ENCODE measurements at regions not wholly inside any gene's neighbourhood (a gene's known extent, or its start where the extent isn't known, plus 50 kb on each side); places are given as distances from the start of the nearest gene placed in this dataset.

DNA sequence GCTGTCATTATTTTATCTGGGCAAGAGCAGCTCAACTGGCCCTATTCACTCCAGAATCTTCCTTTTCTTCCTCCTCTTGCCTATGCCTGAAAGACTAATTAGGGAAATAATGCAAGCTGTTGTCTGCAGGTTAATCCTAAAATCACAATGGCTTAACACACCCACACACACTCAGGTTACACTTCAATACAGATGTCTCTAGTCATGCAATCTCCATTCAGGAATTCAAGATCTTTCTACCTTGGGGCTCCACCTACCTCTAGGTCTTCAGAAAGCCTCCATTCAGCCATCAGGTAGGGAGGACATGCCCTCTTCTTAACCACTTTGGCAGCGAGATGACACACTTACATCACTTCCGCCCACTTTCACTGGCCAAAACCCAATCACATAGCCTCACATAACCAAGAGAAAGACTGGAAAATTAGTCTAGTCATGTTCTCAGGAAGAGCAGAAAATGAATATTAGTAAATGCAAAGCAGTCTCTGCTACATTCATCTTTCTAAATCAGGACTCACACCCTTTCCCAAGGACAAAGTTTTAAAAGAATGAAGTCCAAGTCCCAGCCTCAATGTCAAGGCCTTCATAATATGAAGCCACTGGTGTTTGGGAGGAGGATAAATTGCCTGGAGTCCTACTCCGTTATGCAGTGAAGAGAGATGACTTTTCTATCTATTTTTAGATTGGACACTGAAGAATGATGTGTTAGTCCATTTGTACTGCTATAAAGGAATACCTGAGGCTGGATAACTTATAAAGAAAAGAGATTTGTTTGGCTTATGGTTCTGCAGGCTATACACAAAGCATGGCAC, 428.1 kb downstream of the EFNA5 start:
- TF ChIP-seq GATA3 (IDR thresholded peaks at IDR 0.05; ENCODE audit: low read depth, low read length), result no peak
- TF ChIP-seq GATA2 (IDR thresholded peaks at IDR 0.05; ENCODE audit: low read depth, low read length), result no peak
